Gastrocnemius medialis (tissue), 4 donors: ENCODE measurements at regions not wholly inside any gene's neighbourhood (a gene's known extent, or its start where the extent isn't known, plus 50 kb on each side); places are given as distances from the start of the nearest gene placed in this dataset.

ENCODE experiments used
- ATAC-seq, 2 donors: fragments of 150-250 bp; one replicate each; pipeline ENCODE4 v1.9.1; 2016
- DNase-seq, 2 donors: peaks; one replicate each; pipeline ENCODE4 v3.0.0-alpha.2; 2019
- H3K27ac ChIP-seq, 4 donors: fragments of 200-600 bp; sonication (generic); 1 replicate in 1 of 4; 2 replicates in 3 of 4; pipeline ENCODE4 v1.5.1; 2016 to 2018; ENCODE audit warnings: mild to moderate bottlenecking in 2 of 4, moderate library complexity in 1 of 4
- H3K27me3 ChIP-seq, 3 donors: fragments of 200-600 bp; sonication (generic) in 2 of 3; 1 replicate in 1 of 3; 2 replicates in 2 of 3; pipeline versions ENCODE4 v1.5.1 to v1.6.0; 2016 to 2019; ENCODE audit warnings: mild to moderate bottlenecking in 1 of 3, moderate library complexity in 1 of 3
- H3K36me3 ChIP-seq, 2 donors: fragments of 200-600 bp; sonication (generic) in 1 of 2; one replicate each; pipeline ENCODE4 v1.5.1; 2017 to 2018
- H3K4me1 ChIP-seq, 2 donors: fragments of 200-600 bp; sonication (generic) in 1 of 2; one replicate each; pipeline ENCODE4 v1.5.1; 2016 to 2017; ENCODE audit warnings: mild to moderate bottlenecking in 2 of 2
- H3K4me3 ChIP-seq, 4 donors: fragments of 200-600 bp; sonication (generic) in 3 of 4; 1 replicate in 1 of 4; 2 replicates in 3 of 4; pipeline ENCODE4 v1.5.1; 2016 to 2019; ENCODE audit warnings: mild to moderate bottlenecking in 2 of 4
- H3K9me3 ChIP-seq, 3 donors: fragments of 200-600 bp; sonication (generic) in 2 of 3; 1 replicate in 1 of 3; 2 replicates in 2 of 3; pipeline ENCODE4 v1.5.1; 2016 to 2019
- CTCF ChIP-seq, 5 experiments: fragments of 450-650 bp in 3 of 5; fragments of 200-600 bp in 2 of 5; sonication (generic) in 2 of 5; IDR thresholded peaks in 4 of 5; conservative IDR thresholded peaks in 1 of 5; 1 replicate in 4 of 5; 2 replicates in 1 of 5; pipeline ENCODE4 v1.5.1; 2016 to 2019; ENCODE audit warnings: antibody characterized with exemption in 5 of 5, mild to moderate bottlenecking in 3 of 5, moderate library complexity in 3 of 5
- POLR2A ChIP-seq, 2 donors: fragments of 450-650 bp; IDR thresholded peaks; one replicate each; pipeline ENCODE4 v1.6.1; 2017; ENCODE audit warnings: antibody characterized with exemption in 2 of 2, mild to moderate bottlenecking in 2 of 2, moderate library complexity in 2 of 2
- in situ Hi-C, 4 donors: fragments of 200-750 bp; cut with MboI; loops; one replicate each; pipeline versions ENCODE4 v1.15.0 to v1.8.0; 2017; ENCODE audit warnings: low sequenced_read_pairs in 4 of 4
- intact Hi-C: fragments of 100-400 bp; cut with DNase I; formaldehyde crosslinking; loops from one replicate; pipeline ENCODE4 v1.15.1; 2023; ENCODE audit warnings: low total_unique reads

- intact Hi-C loops = no loop called here
- Histone ChIP-seq H3K36me3 (no peaks in the 10 kb centered on the region), H3K9me3 (no peaks in the 10 kb centered on the region), H3K4me3 (no peak overlapping the region), H3K27me3 (no peaks in the 10 kb centered on the region), H3K27ac (no peak overlapping the region), H3K4me1 (peaks cover 3 to 9% of the 10 kb centered on the region in 2 donors)
- DNase-seq = no peak
- ATAC-seq = no peak
- no peak for TF ChIP-seq CTCF (IDR thresholded peaks at IDR 0.05 in 4 of 5, conservative IDR thresholded peaks at IDR 0.05 in 1 of 5)
- TF ChIP-seq POLR2A (IDR thresholded peaks at IDR 0.05) = no peak
- in situ Hi-C loops = no loop called here
Observed at GRCh38 chr6:148291876-148292275, 50.8 kb upstream of the SASH1 start.
